ENCODE measurements at regions not wholly inside any gene's neighbourhood (a gene's known extent, or its start where the extent isn't known, plus 50 kb on each side); places are given as distances from the start of the nearest gene placed in this dataset.

DNA sequence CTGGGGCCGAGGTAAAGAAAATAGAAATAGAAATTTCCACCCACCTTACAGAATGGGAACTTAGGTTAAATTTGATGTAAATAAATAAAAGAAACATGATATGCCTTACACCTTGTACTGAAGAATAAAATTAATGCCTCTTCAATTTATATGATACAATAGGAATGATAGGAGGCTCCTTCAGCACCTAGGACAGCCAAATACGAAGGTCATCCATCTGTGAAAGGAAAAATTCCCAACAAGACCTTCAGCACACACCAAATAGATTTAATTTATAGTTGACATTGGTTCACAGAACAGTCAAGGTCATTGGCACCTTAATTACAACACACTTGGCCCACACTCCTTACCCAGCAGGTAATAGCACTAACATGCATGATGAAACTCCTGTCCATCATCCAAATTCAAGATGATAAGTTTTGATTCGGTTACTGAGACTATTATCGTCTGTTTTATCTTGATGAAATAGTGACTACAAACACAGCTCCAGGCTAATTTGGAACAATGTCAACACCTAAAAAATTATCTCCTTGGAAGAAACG, 250.9 kb downstream of the SNX13 start:
- no peak for DNase-seq (ENCODE audit: low read depth)

DNA sequence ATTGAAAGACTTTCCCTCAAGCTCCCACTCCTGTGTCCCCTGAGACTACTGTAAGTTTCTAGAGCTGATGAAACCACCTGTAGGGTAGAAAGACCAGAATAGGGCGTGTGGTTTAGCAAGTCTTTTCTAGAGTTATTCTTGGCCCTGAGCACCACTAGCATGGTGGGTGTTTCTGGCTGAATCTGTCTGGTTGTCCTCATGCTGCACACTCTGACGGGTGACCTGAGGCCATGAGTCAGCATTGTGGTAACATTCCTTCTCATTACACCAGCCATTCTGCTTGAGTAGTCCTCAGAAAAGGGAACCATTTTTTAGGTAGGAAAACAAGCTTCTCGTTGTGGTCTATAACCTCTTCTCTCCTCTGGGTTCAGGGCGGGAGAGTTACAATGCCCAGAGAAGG, 250.3 kb downstream of the SNX13 start:
- peak; percentile 15 for DNase-seq (ENCODE audit: low read depth)

DNA sequence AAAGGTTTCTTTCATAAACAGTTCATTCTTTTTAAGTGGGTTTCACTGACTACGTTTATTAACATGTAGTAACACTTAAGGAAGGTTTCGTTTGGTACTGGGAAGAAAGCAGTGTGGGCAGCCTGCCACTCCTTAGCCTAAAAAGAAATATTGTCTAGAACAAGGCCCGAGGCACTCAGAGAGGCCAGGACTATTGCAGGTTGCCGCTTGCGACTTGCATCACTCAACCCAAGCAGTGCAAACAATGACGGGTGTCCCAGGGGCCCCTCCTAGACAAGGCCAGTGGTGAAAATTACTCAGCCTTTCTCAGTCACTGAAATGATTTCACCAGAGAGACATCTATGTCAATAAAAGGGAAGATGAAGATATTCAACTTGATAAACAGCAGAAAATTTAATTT, 243.9 kb downstream of the SNX13 start:
- no peak for DNase-seq (ENCODE audit: low read depth)

DNA sequence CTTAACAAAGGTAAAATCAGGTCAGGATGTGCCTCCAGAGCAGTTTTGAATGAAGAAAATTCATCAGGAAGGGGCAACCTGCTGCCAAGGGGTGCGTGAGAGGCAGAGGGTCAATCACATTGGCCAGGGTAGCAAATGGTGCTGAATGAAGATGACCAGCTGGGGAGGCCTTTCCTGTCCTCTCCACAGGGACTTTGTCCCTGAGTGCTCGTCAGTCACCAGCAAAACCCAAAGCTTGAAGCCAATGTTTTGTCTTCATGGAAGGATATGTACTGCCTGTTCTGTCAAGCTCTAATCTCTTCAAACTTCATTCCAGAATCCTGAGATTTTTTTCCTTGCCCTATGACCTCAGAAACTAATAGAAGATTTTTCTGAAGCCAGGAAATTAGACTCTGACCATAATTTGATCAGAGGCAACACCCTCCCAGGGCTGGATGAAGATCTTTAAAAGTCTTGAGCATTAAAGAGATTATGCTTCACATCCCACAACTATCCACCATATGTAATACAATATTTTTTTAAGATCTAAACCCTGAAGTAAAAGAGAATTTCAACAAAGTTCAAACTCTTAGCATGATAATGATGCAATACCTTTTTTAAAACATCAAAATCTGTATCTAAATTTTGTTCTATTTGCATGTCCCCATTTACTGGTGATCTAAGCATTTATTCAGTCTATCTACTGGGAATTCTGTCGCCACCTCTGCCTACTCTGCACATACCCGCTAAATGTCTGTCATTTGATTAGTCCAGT, 243.0 kb downstream of the SNX13 start:
- DNase-seq (ENCODE audit: low read depth), result no peak

DNA sequence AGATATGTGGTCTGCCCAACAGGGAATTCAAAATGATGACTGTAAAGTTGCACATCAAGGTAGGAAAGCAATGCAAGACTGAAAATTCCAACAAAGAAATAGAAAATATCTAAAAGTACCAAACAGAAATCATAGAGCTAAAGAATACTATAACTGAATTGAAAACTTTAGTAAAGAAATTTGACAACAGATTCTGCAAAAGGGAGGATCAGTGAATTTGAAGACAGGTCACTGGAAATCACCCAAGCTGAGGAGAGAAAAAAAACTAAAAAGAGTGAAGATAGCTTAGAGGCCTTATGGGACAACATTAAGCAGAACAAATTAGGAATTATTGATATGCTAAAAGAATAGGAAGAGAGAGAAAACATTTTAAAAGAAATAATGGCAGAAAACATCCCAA, 240.6 kb downstream of the SNX13 start:
- no peak for DNase-seq (ENCODE audit: low read depth)

DNA sequence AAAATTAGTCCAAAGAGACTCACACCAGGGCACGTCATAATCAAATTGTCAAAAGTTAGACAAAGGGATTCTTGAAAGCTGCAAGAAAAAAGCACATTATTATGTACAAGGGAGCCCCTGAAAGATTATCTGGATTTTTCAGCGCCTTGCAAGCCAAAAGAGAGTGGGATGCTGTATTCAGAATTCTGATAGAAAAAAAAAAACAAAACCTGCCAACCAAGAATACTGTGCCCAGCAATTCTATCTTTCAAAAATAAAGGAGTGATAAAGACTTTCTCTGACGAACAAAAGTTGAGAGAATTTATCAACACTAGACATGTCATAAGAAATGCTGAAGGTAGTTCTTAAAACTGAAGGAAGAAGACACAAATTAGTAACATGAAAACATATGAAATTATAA, 240.2 kb downstream of the SNX13 start:
- DNase-seq (ENCODE audit: low read depth), result no peak

DNA sequence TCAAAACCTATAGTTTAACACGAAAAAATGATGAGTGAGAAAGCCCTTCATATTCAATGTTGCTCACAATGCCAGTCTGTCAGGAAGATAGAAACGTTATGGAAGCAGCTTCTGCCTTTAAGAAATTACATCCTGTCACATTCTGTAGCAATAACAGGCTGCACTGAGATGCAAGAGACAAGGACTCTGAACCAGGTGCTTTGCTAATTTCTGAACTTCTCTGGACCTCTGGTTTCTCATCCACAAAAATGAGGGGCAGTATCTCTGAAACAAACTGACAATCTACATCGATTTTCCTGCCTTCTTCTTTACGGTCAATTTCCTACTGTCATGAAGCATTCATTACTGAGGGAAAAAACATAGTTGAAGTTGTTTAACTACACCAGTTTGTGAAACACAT, 234.0 kb downstream of the SNX13 start:
- no peak for DNase-seq (ENCODE audit: low read depth)

DNA sequence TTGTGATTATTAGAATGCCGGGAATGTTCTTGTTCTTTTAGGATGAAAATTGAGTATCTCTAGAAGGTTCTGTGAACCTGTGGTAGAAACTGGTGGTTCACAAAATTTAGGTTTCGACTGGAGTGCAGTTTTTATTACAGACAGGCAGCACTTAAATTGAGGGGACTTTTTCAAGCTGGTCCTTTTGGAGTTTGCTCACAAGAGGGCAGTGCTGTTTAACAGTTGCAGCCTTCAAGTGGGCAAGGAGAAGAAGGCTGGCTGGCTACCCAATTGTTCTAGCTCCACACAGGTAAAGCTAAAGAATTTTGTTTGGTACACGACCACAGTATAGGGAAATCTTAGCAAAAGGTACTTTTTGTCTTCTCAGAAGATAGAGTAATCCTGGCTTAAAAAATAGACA, 233.6 kb downstream of the SNX13 start:
- DNase-seq (ENCODE audit: low read depth), result no peak

DNA sequence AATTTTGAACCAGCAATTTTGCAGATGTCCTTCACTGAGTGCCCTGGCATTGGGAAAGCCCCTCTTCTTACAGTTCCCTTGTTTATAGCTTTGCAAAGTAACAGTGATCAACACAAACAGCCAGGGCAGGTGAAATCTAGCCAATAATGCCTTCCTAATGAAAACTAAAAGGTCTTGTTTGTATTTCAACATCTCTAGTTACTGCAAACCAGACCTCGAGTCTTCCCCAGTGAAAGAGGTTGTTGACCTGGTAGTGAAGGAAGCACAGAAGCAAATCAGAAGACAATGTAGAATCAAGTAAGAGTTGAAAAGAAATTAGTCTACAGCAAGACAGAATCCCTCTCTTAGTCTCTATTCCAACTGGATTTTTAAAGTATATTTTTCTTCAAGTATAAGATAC, 231.2 kb downstream of the SNX13 start:
- no peak for DNase-seq (ENCODE audit: low read depth)

DNA sequence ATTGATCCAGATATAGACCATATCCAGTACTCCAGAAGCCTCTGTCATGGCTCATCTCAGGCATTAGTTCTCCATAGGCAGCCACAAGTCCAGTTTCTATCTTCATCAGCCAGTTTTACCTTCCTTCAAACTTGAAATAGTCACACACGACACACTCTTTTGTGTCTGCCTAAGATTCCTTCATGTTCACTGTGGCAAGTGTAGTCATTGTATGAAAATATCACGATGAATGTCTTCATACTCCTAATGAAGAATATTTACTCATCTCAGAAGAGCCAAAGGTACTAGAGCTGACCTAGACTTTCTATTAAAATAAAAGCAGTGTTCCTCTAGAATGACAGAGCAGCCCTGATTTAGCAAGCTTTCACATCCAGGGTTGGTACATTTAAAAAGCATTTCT, 230.7 kb downstream of the SNX13 start:
- no peak for DNase-seq (ENCODE audit: low read depth)

DNA sequence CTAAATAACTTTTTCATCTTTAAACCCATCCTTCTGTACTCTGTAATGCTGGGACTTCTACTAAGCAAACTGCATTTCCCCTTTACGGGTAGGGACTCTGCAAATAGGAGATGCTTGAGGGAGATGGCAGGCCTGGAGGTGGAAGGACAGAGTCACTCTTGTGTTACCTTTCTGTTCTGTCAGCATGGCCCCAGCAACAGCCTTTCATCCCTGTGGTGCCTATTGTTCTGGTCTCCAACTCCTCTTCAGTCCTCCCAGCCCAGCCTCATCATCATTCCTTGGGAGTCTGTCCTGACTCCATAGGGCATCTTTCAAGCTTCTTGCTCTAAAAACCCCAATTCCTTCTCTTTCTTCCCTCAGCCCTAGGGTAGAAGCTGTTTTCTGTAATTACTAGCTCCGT, 230.0 kb downstream of the SNX13 start:
- DNase-seq (ENCODE audit: low read depth), result no peak

DNA sequence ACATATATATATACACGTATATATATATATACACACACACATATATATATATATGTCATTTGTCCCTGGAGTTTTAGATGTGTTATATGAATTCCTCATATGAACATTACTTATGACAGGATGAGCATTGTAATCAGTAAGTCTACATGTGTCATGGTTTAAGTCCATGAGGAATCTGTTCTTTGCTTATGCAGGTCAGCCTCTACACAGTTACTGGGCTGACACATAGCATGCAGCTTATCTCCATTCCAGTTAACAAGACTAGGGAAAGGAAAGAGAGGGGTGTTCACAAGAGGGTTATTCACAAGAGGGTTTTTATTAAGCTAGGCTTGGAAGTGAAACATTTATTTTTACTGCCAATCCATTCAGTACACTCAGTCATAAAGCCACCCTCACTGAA, 226.7 kb downstream of the SNX13 start:
- no peak for DNase-seq (ENCODE audit: low read depth)

DNA sequence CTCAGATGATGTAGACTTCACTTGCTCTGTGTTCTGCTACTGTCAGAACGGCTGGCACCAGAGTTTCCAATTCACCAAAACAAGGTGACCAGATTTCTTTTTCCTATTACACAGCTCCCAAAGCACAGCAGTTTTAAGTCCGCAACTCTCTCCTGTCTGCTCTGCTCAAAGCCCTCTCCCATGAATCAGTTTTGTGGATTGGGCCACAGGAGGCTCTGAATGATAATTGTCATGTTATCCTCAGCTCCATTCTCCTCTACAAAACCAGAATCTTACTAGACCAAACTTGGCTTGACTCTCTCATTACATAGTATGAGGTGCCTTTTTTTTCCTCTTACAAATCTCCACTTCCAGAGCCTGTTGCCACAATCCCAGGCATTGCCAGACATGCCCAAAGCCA, 223.5 kb downstream of the SNX13 start:
- no peak for DNase-seq (ENCODE audit: low read depth)

DNA sequence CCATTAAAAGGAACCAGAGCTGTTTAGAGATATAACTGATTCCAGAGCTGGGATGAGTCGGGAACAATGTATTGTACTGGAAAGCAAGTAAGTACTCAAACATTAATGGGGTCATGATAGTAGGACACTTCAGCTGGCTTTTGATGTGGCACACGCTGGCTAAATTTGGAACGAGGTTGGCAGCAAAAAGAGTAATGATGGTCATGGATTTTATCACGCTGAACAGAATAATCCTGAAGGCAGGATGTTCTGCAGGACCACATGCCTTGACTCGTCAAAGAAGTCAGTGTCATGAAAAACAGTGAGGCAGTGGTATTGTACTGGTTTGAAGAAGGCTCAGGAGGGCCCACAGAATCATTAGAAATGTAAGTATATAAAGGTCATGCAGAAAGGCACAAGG, 220.3 kb downstream of the SNX13 start:
- no peak for DNase-seq (ENCODE audit: low read depth)

DNA sequence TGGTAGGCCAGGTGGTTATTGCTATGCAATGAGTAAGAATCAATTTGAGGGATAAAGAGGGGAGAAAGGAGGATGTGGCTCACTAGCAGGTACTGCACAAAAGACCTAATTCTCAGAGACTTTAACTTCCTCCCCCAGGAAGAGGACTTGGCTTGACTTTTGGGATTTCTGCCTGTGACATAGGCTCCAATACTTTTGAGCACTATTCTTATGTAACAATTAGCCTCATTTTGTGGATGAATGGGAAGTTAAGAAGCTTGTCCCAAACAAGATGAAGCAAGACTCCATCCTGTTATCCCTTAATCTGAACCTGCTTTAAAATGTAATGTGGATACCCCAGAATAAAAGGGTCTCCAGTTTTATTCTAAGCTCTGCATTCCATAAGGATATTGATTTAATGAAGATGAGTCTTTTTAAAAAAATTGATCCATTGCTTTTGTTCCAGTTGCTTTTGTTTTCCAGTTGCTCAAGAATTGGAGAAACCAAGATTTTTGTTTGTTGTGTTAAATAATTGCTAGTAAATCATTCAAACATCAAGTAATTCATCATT, 218.5 kb downstream of the SNX13 start:
- DNase-seq (ENCODE audit: low read depth), result no peak

DNA sequence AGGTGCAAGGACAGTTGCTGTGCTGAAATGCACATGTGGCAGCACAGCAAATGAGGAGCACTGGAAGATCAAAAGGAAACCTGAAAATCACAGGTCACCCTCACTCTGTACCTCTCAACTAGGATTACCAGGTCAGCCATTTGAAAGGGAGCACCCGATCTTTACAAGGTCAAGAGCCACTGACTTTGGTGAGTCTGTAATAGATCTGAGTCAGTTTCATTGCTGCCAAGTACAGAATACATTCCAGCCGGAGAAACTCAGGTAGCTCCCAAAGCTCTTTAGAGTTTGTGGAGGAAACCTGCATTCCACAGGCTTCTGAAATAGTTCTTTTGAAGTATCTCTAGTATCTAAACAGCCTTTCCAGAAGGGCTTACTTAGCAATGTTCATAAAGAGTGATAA, 217.5 kb downstream of the SNX13 start:
- DNase-seq (ENCODE audit: low read depth), result no peak

DNA sequence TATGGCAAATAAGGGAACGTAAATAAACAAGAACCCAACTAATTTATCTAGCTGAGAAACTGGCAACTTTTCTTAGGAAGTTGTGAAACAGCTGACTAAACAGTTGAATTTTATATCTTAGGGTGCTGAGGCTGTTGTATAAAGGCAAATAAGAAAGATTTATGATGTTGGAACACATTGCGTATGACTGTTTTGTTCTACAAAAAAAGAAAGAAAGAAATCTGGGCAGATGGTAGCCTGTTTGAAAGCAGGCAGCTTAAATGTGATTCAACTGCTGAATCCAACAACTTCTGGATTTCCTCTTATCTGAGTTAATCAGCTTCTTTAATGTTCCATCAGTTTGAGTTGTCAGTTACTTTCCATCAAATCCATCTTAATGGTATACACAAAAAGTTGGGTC, 214.5 kb downstream of the SNX13 start:
- no peak for DNase-seq (ENCODE audit: low read depth)

DNA sequence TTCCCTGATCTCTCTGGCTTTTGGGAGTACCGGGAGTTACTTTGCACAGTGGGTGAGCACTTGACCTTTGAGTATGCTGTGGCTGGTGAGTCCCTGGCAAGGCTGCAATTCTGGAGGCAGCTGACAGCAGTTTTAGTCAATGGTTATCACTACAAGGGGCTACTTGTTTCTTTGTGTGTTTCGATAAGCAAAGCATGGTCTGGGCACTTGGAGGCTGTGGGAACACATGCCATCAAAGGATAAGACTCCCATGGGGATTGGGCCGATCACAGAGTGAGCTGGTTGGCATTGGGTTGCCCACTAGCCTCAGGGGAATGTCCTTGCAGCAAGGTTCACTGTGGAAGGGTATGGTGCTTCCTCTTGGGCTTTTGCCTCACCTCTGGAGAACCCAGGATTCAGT, 208.2 kb downstream of the SNX13 start:
- DNase-seq (ENCODE audit: low read depth), result no peak

All from CMK (cell line).